ENCODE measurements at regions not wholly inside any gene's neighbourhood (a gene's known extent, or its start where the extent isn't known, plus 50 kb on each side); places are given as distances from the start of the nearest gene placed in this dataset.

- Histone ChIP-seq H3K27me3 (replicated peaks in 1 of 4; ENCODE audit: control extremely low read depth in 1 of 4, control insufficient read depth in 3 of 4, insufficient read depth in 4 of 4, low read length in 3 of 4) (no peaks in the 10 kb centered on the region), H3K36me3 (replicated peaks in 1 of 2; ENCODE audit: control extremely low read depth in 1 of 2, control insufficient read depth in 1 of 2, extremely low read depth in 1 of 2, insufficient read depth in 2 of 2, low read length in 1 of 2) (no peaks in the 10 kb centered on the region), H4K20me1 (ENCODE audit: control insufficient read depth, insufficient read depth, low read length, poor library complexity, severe bottlenecking) (no peaks in the 10 kb centered on the region), H3K4me2 (replicated peaks; ENCODE audit: low read depth, low read length, poor library complexity, severe bottlenecking) (no peak overlapping the region), H2AFZ (ENCODE audit: insufficient read depth, low read depth, low read length, poor library complexity, severe bottlenecking) (no peak overlapping the region), H3K9me3 (ENCODE audit: control extremely low read depth in 1 of 3, control insufficient read depth in 2 of 3, insufficient read depth in 1 of 3, low read length in 2 of 3) (no peaks in the 10 kb centered on the region), H3K27ac (ENCODE audit: low read length in 2 of 2) (no peak overlapping the region), H3K9ac (ENCODE audit: low read length) (no peak overlapping the region), H3K4me1 (ENCODE audit: control insufficient read depth in 2 of 2, insufficient read depth in 2 of 2, low read length in 2 of 2) (no peaks in the 10 kb centered on the region), H3K4me3 (ENCODE audit: control extremely low read depth in 1 of 5, extremely low read depth in 1 of 5, insufficient read depth in 1 of 5, low read depth in 2 of 5, low read length in 4 of 5) (no peak overlapping the region), H3K79me2 (ENCODE audit: control insufficient read depth, insufficient read depth, low read length) (no peaks in the 10 kb centered on the region)
- H3K4me1 Mint-ChIP-seq, result no peaks in the 10 kb centered on the region
- TF ChIP-seq CTCF (IDR thresholded peaks at IDR 0.05) (no peak), EZH2 (IDR thresholded peaks at IDR 0.05; ENCODE audit: borderline replicate concordance, insufficient read depth, low read depth, low read length, poor library complexity, severe bottlenecking) (no peak)
- 88% methylated on average over 2 of the region's 6 CpGs for WGBS (ENCODE audit: insufficient coverage)
- ChIA-PET CTCF (no interaction called here), POLR2A (no interaction called here)
- DNase-seq (no peak), ATAC-seq (ENCODE audit: low read depth) (no peak)
- H3K9me3 Mint-ChIP-seq (ENCODE audit: insufficient read depth), result no peaks in the 10 kb centered on the region
- no peak overlapping the region for H3K4me3 Mint-ChIP-seq
- no peaks in the 10 kb centered on the region for H3K27me3 Mint-ChIP-seq
- intact Hi-C loops (cut with micrococcal nuclease), result loop anchor here (5.0 kb wide), 1 partner anchor 181 kb away; no protein-coding TSS in a partner anchor
- H3K27ac Mint-ChIP-seq, result no peak overlapping the region
Observed at GRCh38 chr9:3648266-3648665, 122.5 kb upstream of the RFX3 start.

- Histone ChIP-seq H3K4me2 (replicated peaks; ENCODE audit: low read depth, low read length, poor library complexity, severe bottlenecking) (no peak overlapping the region), H3K9ac (ENCODE audit: low read length) (no peak overlapping the region), H3K27me3 (replicated peaks in 1 of 4; ENCODE audit: control extremely low read depth in 1 of 4, control insufficient read depth in 3 of 4, insufficient read depth in 4 of 4, low read length in 3 of 4) (no peaks in the 10 kb centered on the region), H4K20me1 (ENCODE audit: control insufficient read depth, insufficient read depth, low read length, poor library complexity, severe bottlenecking) (no peaks in the 10 kb centered on the region), H2AFZ (ENCODE audit: insufficient read depth, low read depth, low read length, poor library complexity, severe bottlenecking) (no peak overlapping the region), H3K4me1 (ENCODE audit: control insufficient read depth in 2 of 2, insufficient read depth in 2 of 2, low read length in 2 of 2) (no peaks in the 10 kb centered on the region), H3K9me3 (ENCODE audit: control extremely low read depth in 1 of 3, control insufficient read depth in 2 of 3, insufficient read depth in 1 of 3, low read length in 2 of 3) (no peaks in the 10 kb centered on the region), H3K36me3 (replicated peaks in 1 of 2; ENCODE audit: control extremely low read depth in 1 of 2, control insufficient read depth in 1 of 2, extremely low read depth in 1 of 2, insufficient read depth in 2 of 2, low read length in 1 of 2) (no peaks in the 10 kb centered on the region), H3K27ac (ENCODE audit: low read length in 2 of 2) (no peak overlapping the region), H3K4me3 (ENCODE audit: control extremely low read depth in 1 of 5, extremely low read depth in 1 of 5, insufficient read depth in 1 of 5, low read depth in 2 of 5, low read length in 4 of 5) (no peak overlapping the region), H3K79me2 (ENCODE audit: control insufficient read depth, insufficient read depth, low read length) (no peaks in the 10 kb centered on the region)
- Mint-ChIP-seq H3K9me3 (ENCODE audit: insufficient read depth) (no peaks in the 10 kb centered on the region), H3K4me3 (no peak overlapping the region), H3K27me3 (no peaks in the 10 kb centered on the region), H3K4me1 (no peaks in the 10 kb centered on the region), H3K27ac (no peak overlapping the region)
- POLR2A ChIA-PET, result no interaction called here
- CTCF ChIA-PET, result interaction anchor here (1.8 kb wide), 1 partner anchor 403 kb away, joined by 3 read pairs; no protein-coding TSS in a partner anchor
- DNase-seq, result no peak
- no peak for ATAC-seq (ENCODE audit: low read depth)
- WGBS (ENCODE audit: insufficient coverage), result no CpG with 5 or more reads among the region's 1 CpG
- TF ChIP-seq CTCF (IDR thresholded peaks at IDR 0.05) (no peak), EZH2 (IDR thresholded peaks at IDR 0.05; ENCODE audit: borderline replicate concordance, insufficient read depth, low read depth, low read length, poor library complexity, severe bottlenecking) (no peak)
- intact Hi-C loops (cut with micrococcal nuclease), result loop anchor here (5.0 kb wide), 1 partner anchor 180 kb away; no protein-coding TSS in a partner anchor
Observed at GRCh38 chr9:3647652-3648051, 121.9 kb upstream of the RFX3 start.

All from B cell (primary cell).